Stimulated activated effector memory CD8-positive, alpha-beta T cell treated with anti-CD3 and anti-CD28 coated beads, Interleukin-12 subunit alpha, Interleukin-12 subunit beta, amount 100 ng/mL, for 72 hours (primary cell): ENCODE measurements at regions not wholly inside any gene's neighbourhood (a gene's known extent, or its start where the extent isn't known, plus 50 kb on each side); places are given as distances from the start of the nearest gene placed in this dataset.

ENCODE experiments used
- ATAC-seq: fragments of 150-1000 bp; cut with Tn5 transposase; 2 replicates; pipeline ENCODE4 v1.10.0; 2021
- DNase-seq, 2 donors: peaks; one replicate each; pipeline ENCODE4 v3.0.0; 2021 to 2022; ENCODE audit warnings: low spot score in 2 of 2
- H3K27ac Mint-ChIP-seq: one replicate; pipeline ENCODE4 v1.8.0; 2022; ENCODE audit warnings: mild to moderate bottlenecking, mixed read lengths
- H3K36me3 Mint-ChIP-seq: one replicate; pipeline ENCODE4 v1.8.0; 2022; ENCODE audit warnings: mild to moderate bottlenecking, mixed read lengths
- H3K4me1 Mint-ChIP-seq: one replicate; pipeline ENCODE4 v1.8.0; 2022; ENCODE audit warnings: mixed read lengths
- H3K4me3 Mint-ChIP-seq: one replicate; pipeline ENCODE4 v1.8.0; 2022; ENCODE audit warnings: mild to moderate bottlenecking, mixed read lengths
- H3K9me3 Mint-ChIP-seq: one replicate; pipeline ENCODE4 v1.8.0; 2022; ENCODE audit warnings: mixed read lengths

- Mint-ChIP-seq H3K9me3 (peaks cover 16% of the 10 kb centered on the region), H3K4me1 (no peaks in the 10 kb centered on the region), H3K36me3 (no peaks in the 10 kb centered on the region), H3K27ac (no peak overlapping the region), H3K4me3 (no peak overlapping the region)
- ATAC-seq: no peak
- DNase-seq: no peak
These were observed 308.7 kb downstream of the LRATD1 start for GRCh38 chr2:14941151-14941631.

- Mint-ChIP-seq H3K4me3 (no peak overlapping the region), H3K27ac (no peak overlapping the region), H3K36me3 (no peaks in the 10 kb centered on the region), H3K4me1 (no peaks in the 10 kb centered on the region), H3K9me3 (peaks cover 13% of the 10 kb centered on the region)
- no peak for ATAC-seq
- DNase-seq: no peak
These were observed 310.5 kb downstream of the LRATD1 start for GRCh38 chr2:14942987-14943386.

GRCh38 chr2:14944562-14945346 lies 312.2 kb downstream of the LRATD1 start:
- peaks cover 13% of the 10 kb centered on the region for H3K9me3 Mint-ChIP-seq
- no peaks in the 10 kb centered on the region for H3K36me3 Mint-ChIP-seq
- no peak overlapping the region for H3K4me3 Mint-ChIP-seq
- ATAC-seq (no peak), DNase-seq (no peak)
- no peak overlapping the region for H3K27ac Mint-ChIP-seq
- H3K4me1 Mint-ChIP-seq: no peaks in the 10 kb centered on the region

DNA sequence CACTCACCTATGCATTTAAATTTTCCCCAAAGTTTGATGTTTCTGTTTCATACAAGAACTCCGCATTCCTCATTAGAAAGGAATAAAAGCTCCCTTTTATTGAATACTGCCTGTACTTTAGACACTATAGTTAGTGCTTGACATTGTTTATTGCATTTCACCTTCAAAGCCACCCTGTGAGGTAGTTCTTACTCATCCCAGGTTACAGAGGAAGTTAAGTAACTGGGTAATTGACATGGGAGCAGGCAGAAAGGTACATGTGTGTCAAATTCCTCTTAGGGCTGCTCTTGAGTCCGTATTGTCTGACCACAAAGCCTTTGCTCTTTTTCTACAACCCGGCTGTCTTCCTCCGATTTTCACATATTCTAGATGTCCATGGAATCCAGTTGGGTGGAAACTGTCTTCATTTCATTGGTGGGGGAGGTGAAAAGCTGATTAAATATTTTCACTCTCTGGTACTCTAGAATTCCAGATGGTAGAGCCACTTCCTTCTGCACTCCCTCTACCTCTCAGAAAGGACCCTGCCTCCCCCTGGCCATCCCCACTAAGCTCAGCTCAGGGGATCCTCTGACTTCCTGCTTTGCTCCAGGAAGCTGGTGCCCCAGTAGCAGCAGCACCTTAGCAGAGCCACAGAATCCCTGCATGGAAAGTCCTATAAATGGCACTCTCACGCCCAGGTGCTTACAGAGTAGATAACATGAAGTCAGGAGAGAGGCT lies 319.2 kb downstream of the LRATD1 start:
- no peaks in the 10 kb centered on the region for H3K4me1 Mint-ChIP-seq
- H3K9me3 Mint-ChIP-seq: peaks cover 3% of the 10 kb centered on the region
- ATAC-seq (no peak), DNase-seq (no peak)
- H3K4me3 Mint-ChIP-seq: no peak overlapping the region
- H3K36me3 Mint-ChIP-seq: no peaks in the 10 kb centered on the region
- H3K27ac Mint-ChIP-seq: no peak overlapping the region

DNA sequence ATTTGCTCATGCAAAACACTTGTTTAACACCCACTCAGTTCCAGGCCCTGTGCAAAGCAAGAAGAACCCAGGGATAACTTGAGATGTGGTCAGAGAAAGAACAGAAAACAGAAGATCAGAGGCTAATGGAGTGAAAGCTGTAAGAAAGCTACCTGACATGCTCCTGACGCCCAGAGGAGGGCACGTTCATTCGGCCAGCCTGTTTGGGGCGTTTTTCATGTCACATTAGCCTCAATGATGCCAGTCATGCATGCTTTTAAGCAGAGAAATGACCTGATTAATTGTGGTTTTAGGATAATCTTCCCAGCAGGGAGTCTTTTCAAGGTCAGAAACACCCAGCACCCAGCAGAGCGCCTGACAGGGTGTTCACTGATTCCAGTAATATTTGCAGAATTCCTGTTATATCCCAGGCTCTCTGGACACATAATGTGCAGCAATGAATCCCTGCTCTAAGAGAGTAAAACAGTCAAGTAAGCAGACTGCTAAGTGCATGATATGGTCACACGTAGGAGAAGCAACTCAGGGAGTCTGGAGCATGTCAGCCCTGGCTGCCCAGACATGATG lies 320.0 kb downstream of the LRATD1 start:
- H3K4me1 Mint-ChIP-seq: no peaks in the 10 kb centered on the region
- H3K36me3 Mint-ChIP-seq: no peaks in the 10 kb centered on the region
- no peak overlapping the region for H3K4me3 Mint-ChIP-seq
- DNase-seq (no peak), ATAC-seq (no peak)
- no peak overlapping the region for H3K27ac Mint-ChIP-seq
- H3K9me3 Mint-ChIP-seq: peaks cover 3% of the 10 kb centered on the region

- no peak for DNase-seq
- Mint-ChIP-seq H3K4me3 (no peak overlapping the region), H3K4me1 (no peaks in the 10 kb centered on the region), H3K9me3 (peaks cover 6% of the 10 kb centered on the region), H3K36me3 (no peaks in the 10 kb centered on the region), H3K27ac (no peak overlapping the region)
- no peak for ATAC-seq
These were observed 328.3 kb downstream of the LRATD1 start for GRCh38 chr2:14960686-14961324.

- no peak for DNase-seq
- H3K4me1 Mint-ChIP-seq: no peaks in the 10 kb centered on the region
- H3K4me3 Mint-ChIP-seq: no peak overlapping the region
These were observed 335.2 kb downstream of the LRATD1 start for GRCh38 chr2:14967729-14968128.

DNA sequence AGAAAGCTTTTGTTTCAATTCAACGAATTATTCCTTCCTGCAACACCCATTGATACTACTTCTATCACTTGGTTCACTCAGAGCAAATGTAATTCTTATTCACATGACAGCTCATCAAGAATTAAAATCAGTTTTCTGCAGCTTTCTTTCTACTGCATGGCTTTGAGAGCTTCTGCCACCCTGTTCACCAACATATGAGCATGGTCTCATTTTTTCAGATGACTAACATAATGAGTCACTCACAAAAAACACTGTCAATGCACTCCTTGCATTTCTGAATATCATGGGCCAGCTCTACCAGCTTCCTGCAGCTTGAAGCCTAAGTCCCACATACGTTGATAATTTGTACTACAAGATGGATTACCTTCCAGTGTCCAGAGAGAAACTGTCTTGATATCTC lies 342.9 kb downstream of the LRATD1 start:
- no peak overlapping the region for H3K27ac Mint-ChIP-seq
- H3K9me3 Mint-ChIP-seq: peaks cover 3% of the 10 kb centered on the region
- H3K4me3 Mint-ChIP-seq: no peak overlapping the region
- DNase-seq (no peak), ATAC-seq (peak; percentile 44)
- no peaks in the 10 kb centered on the region for H3K4me1 Mint-ChIP-seq
- no peaks in the 10 kb centered on the region for H3K36me3 Mint-ChIP-seq

More at GRCh38 chr2:14967729-14968128, 335.2 kb downstream of the LRATD1 start:
- no peaks in the 10 kb centered on the region for H3K36me3 Mint-ChIP-seq
- ATAC-seq: no peak
- no peak overlapping the region for H3K27ac Mint-ChIP-seq
- peaks cover 3% of the 10 kb centered on the region for H3K9me3 Mint-ChIP-seq

- Mint-ChIP-seq H3K9me3 (no peaks in the 10 kb centered on the region), H3K4me1 (no peaks in the 10 kb centered on the region), H3K27ac (no peak overlapping the region), H3K4me3 (no peak overlapping the region), H3K36me3 (no peaks in the 10 kb centered on the region)
- ATAC-seq (no peak), DNase-seq (no peak)
These were observed 344.5 kb downstream of the LRATD1 start for GRCh38 chr2:14977021-14977420.

DNA sequence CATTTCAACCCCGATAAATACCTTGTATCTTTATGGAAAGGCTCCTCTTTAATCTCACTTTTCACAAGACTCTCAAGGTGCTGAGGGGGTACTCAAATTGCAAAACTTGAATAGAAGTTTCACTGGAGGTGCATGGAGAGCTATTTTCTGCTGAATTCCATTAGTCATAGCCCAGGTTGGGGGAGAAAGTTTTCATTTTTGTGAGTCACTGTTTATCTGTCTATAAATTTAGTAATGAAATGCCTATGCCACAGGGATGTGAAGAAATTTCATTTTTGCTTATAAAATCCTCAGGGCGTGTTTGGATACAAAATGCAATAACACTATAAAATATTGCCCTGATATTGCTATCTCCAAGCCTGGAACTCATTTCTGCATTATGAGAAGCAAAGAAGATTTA lies 346.3 kb downstream of the LRATD1 start:
- H3K36me3 Mint-ChIP-seq: no peaks in the 10 kb centered on the region
- H3K4me1 Mint-ChIP-seq: no peaks in the 10 kb centered on the region
- no peak overlapping the region for H3K4me3 Mint-ChIP-seq
- ATAC-seq (no peak), DNase-seq (no peak)
- H3K27ac Mint-ChIP-seq: no peak overlapping the region
- H3K9me3 Mint-ChIP-seq: no peaks in the 10 kb centered on the region

- no peak for ATAC-seq
- Mint-ChIP-seq H3K36me3 (no peaks in the 10 kb centered on the region), H3K9me3 (no peaks in the 10 kb centered on the region), H3K27ac (no peak overlapping the region), H3K4me1 (no peaks in the 10 kb centered on the region), H3K4me3 (no peak overlapping the region)
- no peak for DNase-seq
These were observed 350.3 kb downstream of the LRATD1 start for GRCh38 chr2:14982790-14983189.

DNA sequence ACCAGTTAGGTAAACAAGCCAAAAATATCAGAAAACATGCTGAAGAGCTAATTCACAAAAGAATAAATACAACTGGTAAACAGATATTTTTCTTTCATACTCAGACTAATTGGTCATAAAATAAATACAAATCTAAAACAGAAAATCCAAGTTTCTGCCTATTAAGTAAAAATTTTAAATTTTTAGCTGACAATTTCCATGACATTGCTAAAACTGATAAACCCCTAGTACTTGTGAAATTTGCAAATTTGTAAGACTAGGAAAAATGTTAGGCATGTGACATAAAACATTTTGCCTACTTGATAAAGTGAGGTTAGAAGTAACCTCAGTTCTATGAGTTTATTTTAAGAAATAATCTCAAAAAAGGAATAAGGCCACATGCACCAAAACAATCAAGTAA lies 356.1 kb downstream of the LRATD1 start:
- ATAC-seq: no peak
- no peaks in the 10 kb centered on the region for H3K9me3 Mint-ChIP-seq
- no peaks in the 10 kb centered on the region for H3K4me1 Mint-ChIP-seq
- no peak for DNase-seq
- H3K36me3 Mint-ChIP-seq: no peaks in the 10 kb centered on the region
- H3K27ac Mint-ChIP-seq: no peak overlapping the region
- H3K4me3 Mint-ChIP-seq: no peak overlapping the region

GRCh38 chr2:14991723-14992122 lies 359.2 kb downstream of the LRATD1 start:
- Mint-ChIP-seq H3K4me3 (no peak overlapping the region), H3K9me3 (no peaks in the 10 kb centered on the region), H3K27ac (no peak overlapping the region), H3K4me1 (no peaks in the 10 kb centered on the region), H3K36me3 (no peaks in the 10 kb centered on the region)
- no peak for ATAC-seq
- DNase-seq: no peak

DNA sequence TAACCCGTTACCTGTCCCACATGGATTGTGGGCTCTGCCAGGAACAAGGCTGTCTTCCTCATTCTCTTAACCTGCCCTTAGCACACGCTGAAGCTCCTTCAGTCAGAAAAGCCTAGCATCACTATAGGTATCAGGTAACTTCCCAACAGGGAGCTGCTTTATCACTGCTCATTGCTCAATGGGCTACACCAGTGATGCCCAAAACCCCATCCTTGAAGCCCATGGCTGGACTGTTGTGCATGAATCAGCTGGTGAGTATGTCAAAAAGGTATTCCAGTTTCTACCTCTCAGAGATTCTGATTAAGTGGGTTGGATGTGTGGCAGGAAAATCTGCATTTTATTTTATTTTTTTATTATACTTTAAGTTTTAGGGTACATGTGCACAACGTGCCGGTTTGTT lies 362.2 kb downstream of the LRATD1 start:
- Mint-ChIP-seq H3K4me1 (no peaks in the 10 kb centered on the region), H3K36me3 (no peaks in the 10 kb centered on the region), H3K27ac (no peak overlapping the region), H3K9me3 (no peaks in the 10 kb centered on the region), H3K4me3 (no peak overlapping the region)
- DNase-seq (no peak), ATAC-seq (no peak)

DNA sequence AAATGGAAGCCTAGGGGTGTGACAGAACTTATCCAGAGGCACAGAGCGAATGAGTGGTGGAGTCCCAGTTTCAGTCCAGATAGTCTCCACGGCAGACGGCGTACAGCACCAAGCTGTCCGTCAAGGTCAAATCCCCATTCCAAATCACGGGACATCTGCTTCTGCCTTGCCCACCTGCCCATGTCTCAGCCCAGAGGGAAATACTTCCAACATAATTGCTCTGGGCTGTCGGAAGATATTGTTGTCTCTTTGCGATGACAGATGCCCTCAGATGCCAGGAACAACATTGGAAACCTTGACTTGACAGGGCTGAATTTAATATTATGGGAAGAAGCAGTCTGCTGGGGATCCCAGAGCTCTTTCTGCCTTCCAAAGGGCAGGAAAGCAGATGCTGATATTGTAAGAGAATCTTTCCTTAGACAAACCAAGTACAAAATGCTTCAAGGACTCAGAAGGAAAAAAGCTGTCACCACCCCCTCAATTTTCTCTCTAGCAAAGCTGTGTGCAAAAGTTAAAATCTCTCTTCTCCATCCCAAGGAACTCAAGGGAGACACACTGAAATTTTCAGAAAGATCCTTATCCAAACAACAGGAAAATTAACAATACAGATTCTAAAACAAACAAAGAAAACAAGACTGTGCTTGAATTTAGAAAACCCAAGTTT lies 364.0 kb downstream of the LRATD1 start:
- Mint-ChIP-seq H3K9me3 (no peaks in the 10 kb centered on the region), H3K36me3 (no peaks in the 10 kb centered on the region), H3K27ac (no peak overlapping the region), H3K4me1 (no peaks in the 10 kb centered on the region), H3K4me3 (no peak overlapping the region)
- no peak for ATAC-seq
- no peak for DNase-seq
